ENCODE measurements at regions not wholly inside any gene's neighbourhood (a gene's known extent, or its start where the extent isn't known, plus 50 kb on each side); places are given as distances from the start of the nearest gene placed in this dataset.

DNA sequence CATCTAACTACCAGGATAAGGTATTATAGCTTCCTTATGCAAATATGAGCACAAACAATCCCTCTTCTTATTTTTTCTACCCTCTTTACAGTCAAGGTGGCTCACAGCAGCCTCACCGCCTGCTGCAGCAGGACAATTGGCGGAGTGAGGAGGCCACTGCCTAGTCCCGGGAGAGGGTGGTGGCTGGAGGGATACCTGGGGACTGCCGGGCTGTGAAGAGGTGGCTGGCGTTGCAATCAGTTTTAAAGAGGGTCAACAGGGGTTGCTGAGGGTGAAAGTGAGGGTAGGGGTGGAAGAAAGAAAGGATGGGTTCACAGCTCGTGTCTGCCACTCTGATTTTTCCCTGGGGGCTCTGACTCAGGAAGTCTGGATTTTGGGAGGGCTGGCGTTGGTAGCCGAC is 105.1 kb upstream of the SLC6A6 start:
- TF ChIP-seq YY1 (IDR thresholded peaks at IDR 0.05; ENCODE audit: insufficient read depth, insufficient read length) = no peak
- TF ChIP-seq ZNF274 (IDR thresholded peaks at IDR 0.05; ENCODE audit: low read depth, low read length) = no peak
